HG02798 (cell line): ENCODE measurements at regions not wholly inside any gene's neighbourhood (a gene's known extent, or its start where the extent isn't known, plus 50 kb on each side); places are given as distances from the start of the nearest gene placed in this dataset.

Source experiments
- ATAC-seq: cut with Tn5 transposase; IDR thresholded peaks from one replicate; pipeline ENCODE4 v1.9.1; 2021; ENCODE audit warnings: mild to moderate bottlenecking; ENCODE audit not compliant: unreplicated experiment, poor library complexity

DNA sequence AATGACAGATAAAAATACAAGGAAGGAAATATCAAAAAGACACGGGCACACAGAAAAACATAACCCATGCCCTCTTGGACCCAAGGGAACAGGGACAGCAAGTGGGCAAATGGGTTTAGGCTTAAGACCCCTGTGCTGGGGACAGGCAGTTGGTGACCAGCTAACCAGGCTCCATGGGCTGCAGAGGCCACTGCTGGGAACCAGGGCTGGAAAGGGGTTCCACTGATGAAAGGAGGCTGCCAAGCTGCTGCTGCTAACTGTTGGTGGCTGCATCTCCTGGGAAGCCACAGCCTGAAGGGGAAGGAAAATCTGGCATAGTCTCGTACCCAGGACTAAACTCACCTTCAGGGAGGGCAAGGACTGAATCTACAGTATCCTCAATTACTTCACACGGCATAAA, 579.2 kb upstream of the MGMT start:
- ATAC-seq: no peak

DNA sequence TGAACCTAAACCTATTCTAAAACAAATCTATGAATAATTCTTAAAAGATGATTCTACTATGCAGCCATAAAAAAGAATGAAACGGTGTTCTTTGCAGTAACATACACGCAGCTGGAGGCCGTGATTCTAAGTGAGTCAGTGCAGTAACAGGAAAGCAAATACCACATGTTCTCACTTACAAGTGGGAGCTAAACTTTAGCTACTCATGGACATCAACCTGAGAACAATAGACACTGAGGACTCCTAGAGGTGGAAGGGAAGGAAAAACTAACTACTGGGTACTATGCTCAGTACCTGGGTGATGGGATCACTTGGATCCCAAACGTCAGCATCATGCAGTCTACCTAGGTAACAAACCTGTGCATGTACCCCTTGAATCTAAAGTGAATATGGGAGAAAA, 575.0 kb upstream of the MGMT start:
- no peak for ATAC-seq

DNA sequence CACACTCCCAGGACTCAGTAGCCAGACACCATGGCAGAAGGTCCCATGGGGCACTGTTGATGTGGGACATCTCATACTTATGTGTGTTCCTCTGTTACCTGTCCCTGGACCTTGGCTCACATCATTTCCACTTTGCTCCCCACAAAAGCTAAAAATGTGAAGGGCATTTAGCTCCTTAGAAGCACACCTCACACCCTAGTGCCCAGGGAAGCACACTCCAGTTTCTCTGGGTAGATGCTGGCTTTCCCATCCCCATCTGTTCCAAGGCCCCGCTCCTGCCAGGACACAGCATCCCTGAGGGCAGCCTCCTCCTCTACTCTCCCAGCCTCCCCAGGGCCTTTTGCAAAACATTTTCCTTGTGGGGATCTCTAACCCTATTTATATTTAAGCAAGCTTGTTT, 572.4 kb upstream of the MGMT start:
- no peak for ATAC-seq

DNA sequence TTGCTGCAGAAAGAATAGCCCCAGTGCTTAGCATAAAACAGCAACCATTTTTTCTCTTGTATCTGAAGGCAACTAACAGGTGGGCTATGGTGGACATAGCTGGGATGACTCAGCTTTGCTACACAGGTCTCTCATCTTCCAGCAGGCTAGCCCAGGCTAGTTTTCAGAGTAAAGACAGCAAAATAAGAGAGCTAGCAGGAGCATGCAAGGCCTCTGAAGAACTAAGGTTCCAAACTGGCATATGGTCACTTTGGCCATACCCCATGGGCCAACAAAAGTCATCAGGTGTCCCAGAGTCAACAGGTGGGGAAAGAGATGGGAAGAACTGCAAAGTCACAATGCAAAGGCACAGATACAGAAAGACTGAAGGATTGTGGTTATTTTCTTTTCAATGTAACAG, 571.6 kb upstream of the MGMT start:
- ATAC-seq: no peak

DNA sequence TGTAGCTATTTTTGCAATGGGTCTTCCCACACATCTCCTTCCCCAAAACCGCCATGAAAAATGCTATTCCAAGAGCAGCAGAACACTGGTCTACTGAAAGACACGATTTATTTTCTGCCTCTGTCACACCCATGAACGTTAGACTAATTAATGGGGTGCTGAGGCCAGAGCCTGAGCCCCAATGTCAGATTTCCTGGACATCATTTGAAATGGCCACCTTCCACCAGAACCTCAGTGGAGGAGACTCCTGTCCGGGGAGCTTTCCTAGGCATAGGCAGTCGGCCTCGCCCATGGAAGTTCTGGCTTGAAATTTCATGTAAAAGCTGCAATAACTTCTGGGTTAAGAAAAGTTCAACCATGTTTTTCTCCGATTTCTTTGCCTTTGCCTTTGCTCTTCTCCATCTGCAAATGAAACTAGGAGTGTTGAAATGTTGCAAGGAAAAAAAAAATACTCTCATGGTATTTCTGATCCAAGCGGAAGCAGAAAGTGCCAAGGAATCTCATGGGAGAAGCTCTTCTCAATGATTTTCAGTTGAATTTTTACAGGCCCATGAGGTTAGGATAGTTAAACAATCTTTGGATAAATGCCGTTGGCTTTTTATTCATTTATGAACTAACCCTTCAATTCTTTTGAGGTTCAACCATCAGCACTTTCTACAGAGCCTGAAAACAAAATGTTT, 570.8 kb upstream of the MGMT start:
- no peak for ATAC-seq

DNA sequence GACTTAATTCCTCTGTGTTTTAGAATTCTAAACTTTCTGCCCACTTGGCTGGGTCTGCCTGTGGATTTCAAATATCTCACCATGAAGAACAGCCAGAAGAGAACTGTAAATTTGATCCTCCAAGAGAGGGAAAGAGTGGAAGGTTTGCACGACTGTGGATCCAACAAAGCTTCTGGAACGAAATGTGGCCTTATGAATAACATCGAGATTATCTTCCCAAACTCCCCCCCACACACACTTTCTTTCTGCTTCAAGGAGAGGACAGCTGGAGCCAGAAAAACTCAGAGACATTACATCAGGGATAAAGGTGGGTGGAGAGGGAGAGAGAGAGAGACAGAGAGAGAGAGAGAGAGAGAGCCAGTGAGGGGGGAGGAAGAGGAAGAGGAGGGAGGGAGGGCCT, 570.1 kb upstream of the MGMT start:
- ATAC-seq: no peak

DNA sequence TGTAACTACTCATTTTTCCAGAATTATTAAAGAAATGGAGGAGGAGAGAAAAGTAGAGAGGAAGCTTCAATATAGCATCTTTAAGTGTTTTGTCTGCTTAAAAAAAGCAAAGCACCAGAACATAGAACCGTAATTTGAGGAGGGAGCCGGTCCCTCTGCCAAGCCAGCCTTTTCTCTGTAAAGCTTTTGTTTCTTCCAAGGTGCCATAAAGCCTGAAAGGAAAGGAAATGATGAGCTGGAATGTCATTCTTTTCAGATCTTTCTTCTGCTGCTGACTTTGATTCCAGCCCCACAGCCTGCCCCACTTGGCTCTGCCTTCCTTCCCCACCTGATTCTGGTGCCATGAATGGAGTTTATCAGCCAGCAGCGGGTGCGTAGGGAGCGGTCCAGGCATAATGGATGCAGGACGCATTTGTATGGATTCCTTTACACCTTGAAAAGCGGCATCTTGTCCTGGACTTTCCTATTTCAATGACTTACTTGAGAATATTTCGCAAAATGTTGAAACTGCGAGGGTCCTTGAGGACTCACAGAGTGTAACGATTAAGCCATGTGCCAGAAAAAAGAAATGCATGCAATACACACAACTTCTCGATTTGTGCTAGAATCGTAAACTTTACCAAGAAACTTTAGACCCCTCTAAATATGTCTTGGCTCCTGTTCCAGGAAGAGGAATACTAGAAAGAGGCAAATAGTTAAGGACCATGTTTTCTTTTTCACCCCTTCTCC, 569.5 kb upstream of the MGMT start:
- ATAC-seq: no peak

DNA sequence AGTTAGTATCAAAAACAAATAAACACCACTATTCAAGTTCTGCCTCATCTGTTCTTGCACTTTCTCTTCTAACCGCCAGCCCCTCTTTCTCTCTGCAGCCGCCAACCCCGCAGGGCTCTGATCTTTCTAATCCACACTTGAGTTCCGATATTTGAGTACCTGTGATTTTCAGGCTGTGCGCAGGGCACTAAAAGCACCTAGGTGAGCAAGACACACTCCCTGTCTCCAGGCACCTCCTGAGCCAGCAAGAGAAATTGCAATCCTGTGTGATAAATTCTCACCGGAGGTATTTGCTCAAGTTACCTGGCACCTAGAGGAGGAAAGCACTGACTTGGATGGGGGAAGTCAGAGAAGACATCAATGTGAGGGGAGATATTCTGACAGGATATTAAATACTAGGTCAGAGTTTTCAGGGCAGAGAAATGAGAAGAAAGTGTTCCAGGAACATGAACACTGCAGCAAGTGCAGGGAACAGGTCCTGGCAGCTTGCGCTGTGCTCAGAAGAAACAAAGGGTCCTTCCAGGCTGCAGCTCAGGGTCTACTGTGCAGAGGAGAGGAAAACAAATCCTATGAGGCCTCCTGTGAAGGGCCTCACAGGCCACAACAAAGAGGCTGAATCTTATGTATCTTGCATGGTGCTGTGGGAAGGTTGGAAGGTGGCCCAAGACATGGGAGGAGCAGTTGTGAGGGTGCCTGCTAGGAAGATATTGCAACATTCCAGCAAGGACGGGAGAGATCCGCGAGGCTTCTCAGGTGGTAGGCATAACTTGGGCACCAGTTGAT, 568.7 kb upstream of the MGMT start:
- no peak for ATAC-seq

DNA sequence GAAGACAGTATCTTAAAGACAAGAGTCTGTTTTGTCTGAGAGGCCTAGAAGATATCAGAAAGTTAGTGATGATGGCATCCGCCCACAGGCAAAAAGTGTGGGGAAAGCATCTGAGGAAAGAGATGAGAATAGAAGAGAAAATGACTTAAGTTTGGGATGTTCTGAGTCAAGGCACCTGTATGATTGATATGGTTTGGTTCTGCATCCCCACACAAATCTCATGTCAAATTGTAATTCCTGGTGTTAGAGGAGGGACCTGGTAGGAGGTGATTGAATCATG, 568.2 kb upstream of the MGMT start:
- ATAC-seq: no peak

DNA sequence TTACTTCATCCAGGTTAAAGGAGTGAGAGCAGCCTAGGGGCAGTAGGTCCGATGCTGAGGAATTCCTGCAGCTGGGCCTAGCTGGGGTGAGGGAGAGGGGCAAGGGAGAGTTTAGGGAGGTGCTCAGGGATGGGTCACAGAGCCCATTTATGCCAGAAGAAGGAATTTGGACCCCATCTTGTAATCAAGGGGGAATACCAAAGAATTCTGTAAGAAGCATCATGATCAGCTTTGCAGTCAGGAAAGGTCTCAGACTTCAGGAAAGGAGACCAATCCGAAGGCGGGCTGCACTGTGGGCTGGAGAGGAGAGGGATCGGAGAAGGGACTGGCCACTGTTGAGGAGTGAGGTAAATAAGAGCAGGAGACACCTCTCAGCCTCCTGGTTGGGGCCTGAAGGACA, 566.6 kb upstream of the MGMT start:
- ATAC-seq: no peak

DNA sequence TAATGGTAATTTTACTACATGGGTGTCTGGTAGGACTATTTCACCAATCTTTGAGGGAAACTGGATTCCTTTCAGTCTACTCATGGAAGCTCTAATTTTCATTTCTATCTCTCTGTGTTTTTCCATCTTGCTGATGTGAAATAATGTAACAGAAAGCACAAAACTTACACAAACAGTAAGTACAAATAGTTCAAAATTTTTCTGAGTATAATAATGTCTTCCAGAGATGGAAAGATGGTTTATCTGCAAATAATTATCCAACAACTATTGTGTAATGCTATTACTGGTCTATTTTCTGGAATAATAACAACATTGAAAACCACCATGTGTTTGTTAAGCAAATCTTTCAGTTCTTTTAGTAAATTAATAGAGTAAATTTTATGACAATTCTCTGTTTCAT, 565.8 kb upstream of the MGMT start:
- no peak for ATAC-seq

DNA sequence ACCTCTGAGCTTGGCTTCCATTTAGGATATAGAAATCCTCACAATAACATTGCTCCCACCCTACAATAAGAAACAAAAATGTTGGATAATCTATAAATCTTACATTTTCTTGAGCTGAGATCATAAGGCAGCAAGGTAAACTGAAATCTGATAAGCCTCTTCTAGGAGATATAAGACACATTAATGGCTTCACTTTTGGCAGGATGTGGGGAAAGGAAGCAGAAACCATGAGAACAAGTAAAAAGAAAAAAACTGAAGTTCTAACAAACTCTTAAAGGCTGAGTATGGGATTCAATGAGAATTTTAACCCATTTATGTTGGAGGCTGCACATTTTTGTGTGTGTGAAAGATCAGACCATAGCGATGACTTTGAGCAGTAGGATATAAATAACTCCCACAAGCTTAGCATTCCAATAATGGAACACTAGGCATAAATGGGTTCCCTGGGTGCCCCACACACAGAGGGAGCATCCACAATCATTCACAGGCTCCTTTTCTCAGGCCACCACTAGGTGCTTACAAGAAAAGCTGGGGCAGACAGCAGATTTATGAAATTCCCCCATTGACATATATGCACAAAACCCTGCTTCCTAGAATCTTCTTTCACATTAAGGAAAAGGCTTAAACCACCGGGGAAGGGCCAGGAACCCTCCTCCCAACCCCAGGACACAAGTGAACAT, 564.9 kb upstream of the MGMT start:
- no peak for ATAC-seq

DNA sequence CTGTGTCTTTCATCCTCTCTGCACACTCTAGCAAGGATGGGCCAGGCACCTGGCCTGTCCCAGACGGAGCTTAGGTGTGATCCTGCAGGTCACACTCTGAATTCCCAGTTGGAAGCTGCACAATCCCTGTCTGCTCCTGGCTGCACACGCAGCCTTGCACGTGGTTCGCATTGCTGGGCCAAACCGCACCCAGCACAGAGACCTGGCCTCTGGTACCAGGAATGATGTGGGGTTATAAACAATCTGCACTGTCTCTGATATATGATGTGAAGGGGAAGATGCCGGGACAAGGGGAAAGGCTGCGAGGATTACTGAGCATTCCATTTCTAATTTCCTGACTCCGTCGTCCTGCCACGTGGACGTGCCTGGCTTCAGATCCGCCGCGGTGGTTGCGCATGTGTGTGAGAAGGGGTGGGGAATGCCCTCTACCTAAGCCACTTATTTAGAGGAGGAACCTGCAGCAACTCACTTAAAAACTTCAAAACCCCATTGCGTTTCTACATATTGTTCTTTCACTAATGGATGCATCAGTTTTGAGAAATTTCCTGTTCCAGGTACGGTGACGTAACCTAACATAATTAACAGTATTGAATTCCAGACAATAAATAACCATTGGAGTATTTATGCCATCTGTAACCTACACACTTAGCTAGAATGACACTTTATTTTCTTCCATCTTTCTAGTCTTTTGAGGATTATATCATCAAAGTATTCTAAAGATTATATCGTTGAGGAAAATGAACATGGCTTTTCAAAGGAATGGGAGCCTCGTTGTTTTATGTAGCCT, 559.7 kb upstream of the MGMT start:
- ATAC-seq: no peak

DNA sequence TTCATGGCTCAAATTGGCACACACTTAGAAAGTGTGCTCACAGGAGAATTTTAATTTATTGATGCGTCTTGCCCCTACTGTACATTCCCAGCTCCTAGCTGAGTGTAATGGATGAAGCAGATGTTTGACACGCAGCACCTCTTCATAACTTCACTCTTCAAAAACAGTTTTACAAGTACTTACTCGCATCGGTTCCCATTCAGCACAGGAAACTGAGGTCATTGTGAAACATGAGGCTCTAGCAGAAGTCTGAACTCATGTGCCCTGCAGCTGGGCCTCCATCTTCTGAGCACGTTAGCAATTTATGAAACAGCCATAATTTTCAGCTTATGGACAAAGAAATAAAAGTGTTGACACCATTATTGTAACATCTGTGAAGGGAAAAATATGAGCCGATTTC, 558.9 kb upstream of the MGMT start:
- ATAC-seq: no peak

DNA sequence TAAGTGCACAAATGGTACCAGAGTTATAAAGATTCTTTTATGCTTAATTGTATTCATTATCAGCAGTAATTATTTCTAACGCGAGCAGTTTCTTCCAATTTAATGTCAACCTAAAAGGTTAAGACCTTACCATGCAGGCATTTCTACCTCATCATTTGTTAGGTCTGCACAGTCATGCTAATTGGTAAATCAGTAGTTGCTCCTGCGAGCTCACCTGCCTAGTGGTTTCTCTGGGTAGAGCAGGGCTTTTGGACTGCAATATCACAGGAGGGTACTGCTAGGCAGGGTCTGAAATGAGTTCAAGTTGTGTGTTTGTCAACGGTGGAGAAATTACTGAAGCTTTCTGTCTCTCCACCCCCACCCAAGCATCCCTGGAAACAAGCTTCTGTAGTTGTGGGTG, 558.5 kb upstream of the MGMT start:
- no peak for ATAC-seq

DNA sequence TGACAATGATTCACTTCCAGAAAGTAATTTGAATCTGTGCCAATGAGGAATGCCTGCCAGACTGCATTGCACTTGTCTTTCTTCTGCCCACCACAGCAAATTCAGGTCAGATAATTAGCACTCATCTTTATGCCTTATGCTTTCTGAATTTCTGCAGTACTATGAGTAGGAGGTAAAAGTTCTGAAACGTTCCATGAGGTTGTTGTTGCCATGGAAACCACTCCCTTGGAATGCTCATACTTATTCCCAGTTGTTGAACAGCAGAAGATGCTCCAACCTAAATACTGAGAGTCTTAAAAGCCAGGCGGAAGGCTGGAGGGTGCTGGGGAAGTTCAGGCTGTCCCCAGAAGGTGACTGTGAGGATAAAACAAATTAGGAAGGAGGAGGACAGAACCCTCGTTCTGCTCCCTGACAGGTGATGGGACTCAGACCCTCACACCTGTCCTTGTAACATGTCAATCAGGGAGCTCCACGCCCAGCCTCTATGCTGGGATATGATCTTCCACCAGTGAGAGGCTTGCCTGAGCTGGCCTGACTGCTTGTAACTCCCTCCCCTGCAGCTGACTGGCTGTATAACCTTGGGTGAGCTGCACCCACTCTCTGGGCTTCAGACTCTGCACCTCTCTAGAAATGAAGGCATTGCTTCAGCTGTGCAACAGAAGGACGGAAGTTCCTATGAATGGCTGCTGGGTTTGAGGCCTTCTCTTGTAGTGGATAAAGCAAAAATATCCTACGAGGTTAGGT, 554.3 kb upstream of the MGMT start:
- ATAC-seq: no peak

DNA sequence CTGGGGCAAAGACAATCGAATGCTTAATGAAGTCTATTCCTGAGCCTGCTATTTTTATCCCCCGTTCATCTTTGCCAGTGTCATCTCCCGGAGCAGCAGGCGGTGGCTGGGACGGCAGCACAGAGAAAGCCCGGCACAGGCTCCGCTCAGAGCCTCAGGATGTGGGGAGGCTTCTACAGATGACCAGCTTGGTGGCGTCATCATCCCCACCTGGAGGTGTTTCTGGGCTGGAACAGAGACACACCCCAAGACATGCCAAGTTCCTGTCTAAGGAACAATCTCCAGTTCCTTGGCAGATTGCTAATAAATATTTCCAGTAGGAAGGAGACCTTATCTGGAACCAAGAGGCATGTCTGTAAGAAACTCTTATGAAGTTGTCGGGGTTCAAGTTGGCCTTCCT, 552.4 kb upstream of the MGMT start:
- ATAC-seq: no peak

DNA sequence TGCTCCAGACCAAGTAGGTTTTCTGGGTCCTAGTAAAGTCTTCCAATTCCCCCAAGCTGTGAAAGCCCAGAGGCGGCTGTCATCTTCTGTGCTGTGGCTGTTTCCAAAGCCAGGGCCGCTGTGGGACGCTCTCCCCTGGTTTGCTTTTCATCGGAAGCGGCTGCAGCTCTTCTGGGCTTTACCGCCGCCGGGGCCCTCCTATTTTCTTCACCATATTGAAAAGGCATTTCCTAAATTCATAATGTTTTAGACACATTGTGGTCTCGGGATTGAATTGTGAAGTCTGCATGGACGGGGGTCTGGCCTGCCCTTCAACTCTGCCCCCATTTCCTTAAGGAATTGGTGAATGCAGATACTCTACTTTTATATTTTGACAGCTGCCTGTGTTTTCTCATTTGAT, 551.4 kb upstream of the MGMT start:
- no peak for ATAC-seq

DNA sequence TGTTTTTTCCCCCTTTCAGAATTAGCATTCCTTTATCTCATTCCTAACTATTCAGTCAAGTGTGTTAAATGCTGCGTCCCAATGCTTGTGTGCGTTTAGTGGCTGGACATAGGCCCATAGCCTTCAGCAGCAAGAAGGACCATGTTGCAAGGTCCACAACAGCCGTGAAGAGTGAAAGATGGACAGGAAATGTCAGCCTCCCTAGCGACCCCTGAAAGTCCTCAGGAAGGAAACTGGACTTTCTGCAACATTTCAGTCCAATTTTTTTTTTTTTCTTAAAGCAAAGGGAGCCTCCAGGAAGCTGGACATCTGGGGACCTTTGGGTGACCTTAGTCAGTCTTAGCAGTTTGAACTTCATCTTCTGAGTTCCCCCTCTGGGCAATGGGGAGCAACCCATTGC, 550.7 kb upstream of the MGMT start:
- no peak for ATAC-seq
